HL-60 (cell line): ENCODE measurements at regions not wholly inside any gene's neighbourhood (a gene's known extent, or its start where the extent isn't known, plus 50 kb on each side); places are given as distances from the start of the nearest gene placed in this dataset.

Experiments
- DNase-seq, 2 experiments: peaks; one replicate each; pipeline ENCODE4 v3.0.0-alpha.2; 2010 to 2020; ENCODE audit warnings: low read depth in 1 of 2, low spot score in 1 of 2
- H3K27ac ChIP-seq: fragments of 250-450 bp; sonication (Bioruptor Pico); replicated peaks from 2 replicates; pipeline ENCODE4 v1.5.1; 2020; ENCODE audit warnings: mild to moderate bottlenecking, moderate library complexity
- H3K27me3 ChIP-seq: fragments of 250-450 bp; sonication (Bioruptor Pico); 2 replicates; pipeline ENCODE4 v1.5.1; 2021; ENCODE audit warnings: mild to moderate bottlenecking, moderate library complexity; ENCODE audit not compliant: insufficient read depth, poor library complexity, severe bottlenecking
- H3K4me3 ChIP-seq: replicated peaks from 2 replicates; pipeline ENCODE4 v1.5.1; 2011; ENCODE audit warnings: mild to moderate bottlenecking, control low read depth, low read length; ENCODE audit not compliant: insufficient read depth
- CTCF ChIP-seq: IDR thresholded peaks from one replicate; pipeline ENCODE4 v1.5.1; 2011; ENCODE audit warnings: low read length, control low read depth, inconsistent platforms; ENCODE audit not compliant: insufficient read depth
- GABPA ChIP-seq: IDR thresholded peaks from 2 replicates; pipeline ENCODE4 v1.6.1; 2012; ENCODE audit warnings: low read depth
- POLR2AphosphoS5 ChIP-seq: IDR thresholded peaks from 2 replicates; pipeline ENCODE4 v1.6.1; 2012; ENCODE audit warnings: low read depth
- REST ChIP-seq: IDR thresholded peaks from 2 replicates; pipeline ENCODE4 v1.6.1; 2012; ENCODE audit warnings: low read depth; ENCODE audit not compliant: insufficient replicate concordance
- SPI1 ChIP-seq: IDR thresholded peaks from 2 replicates; pipeline ENCODE4 v1.6.1; 2012; ENCODE audit warnings: low read depth, mild to moderate bottlenecking, borderline replicate concordance

- TF ChIP-seq POLR2AphosphoS5 (no peak), GABPA (no peak), CTCF (no peak), REST (no peak), SPI1 (no peak)
- no peak overlapping the region for H3K27ac ChIP-seq
- no peak for DNase-seq
Observed at GRCh38 chr2:16284941-16285625, 344.7 kb downstream of the MYCN start.

GRCh38 chr2:16283071-16283850, 342.9 kb downstream of the MYCN start:
- Histone ChIP-seq H3K27me3 (no peaks in the 10 kb centered on the region), H3K27ac (no peak overlapping the region), H3K4me3 (no peak overlapping the region)
- no peak for DNase-seq
- no peak for TF ChIP-seq CTCF
- TF ChIP-seq REST = no peak
- no peak for TF ChIP-seq POLR2AphosphoS5
- TF ChIP-seq GABPA = no peak
- no peak for TF ChIP-seq SPI1

More at GRCh38 chr2:16284941-16285625, 344.7 kb downstream of the MYCN start:
- H3K4me3 ChIP-seq = no peak overlapping the region
- H3K27me3 ChIP-seq = no peaks in the 10 kb centered on the region

- Histone ChIP-seq H3K4me3 (no peak overlapping the region), H3K27ac (no peak overlapping the region), H3K27me3 (no peaks in the 10 kb centered on the region)
- TF ChIP-seq POLR2AphosphoS5 (no peak), CTCF (no peak), GABPA (no peak), SPI1 (no peak), REST (no peak)
- no peak for DNase-seq
Observed at GRCh38 chr2:16282511-16282910, 342.2 kb downstream of the MYCN start.
